B cell (primary cell): ENCODE measurements at regions not wholly inside any gene's neighbourhood (a gene's known extent, or its start where the extent isn't known, plus 50 kb on each side); places are given as distances from the start of the nearest gene placed in this dataset.
"Not testable (repeated sequence)": the region's sequence is repeated elsewhere in the genome, so short reads cannot be mapped to it uniquely, and the experiment has no call there.

ENCODE experiments used
- ATAC-seq: fragments of 200-7000 bp; cut with Tn5 transposase; one replicate; pipeline ENCODE4 v1.10.0; 2021; ENCODE audit warnings: low read depth, mild to moderate bottlenecking, moderate number of reproducible peaks, moderate library complexity
- CTCF ChIA-PET: fragments of 350-600 bp; sonication (Branson Sonifier 250); formaldehyde crosslinking; loops from one replicate; lab custom pipeline; 2021; ENCODE audit warnings: antibody characterized with exemption, inconsistent platforms; lab: Charles Lee
- POLR2A ChIA-PET: fragments of 350-600 bp; sonication (Branson Sonifier 250); formaldehyde crosslinking; loops from one replicate; lab custom pipeline; 2021; ENCODE audit warnings: antibody characterized with exemption; lab: Charles Lee
- DNase-seq: peaks from one replicate; pipeline ENCODE4 v3.0.0; 2013
- H2AFZ ChIP-seq: 2 replicates; pipeline ENCODE4 v1.6.1; 2012; ENCODE audit warnings: mild to moderate bottlenecking, low read depth, low read length; ENCODE audit not compliant: insufficient read depth, poor library complexity, severe bottlenecking
- H3K27ac ChIP-seq, 2 donors: 1 replicate in 1 of 2; 2 replicates in 1 of 2; pipeline ENCODE4 v1.5.1; 2012 to 2013; ENCODE audit warnings: low read length in 2 of 2, mild to moderate bottlenecking in 2 of 2, moderate library complexity in 1 of 2
- H3K27me3 ChIP-seq, 4 experiments: fragments of 200-600 bp in 1 of 4; sonication (generic) in 1 of 4; replicated peaks in 1 of 4; 1 replicate in 2 of 4; 2 replicates in 2 of 4; pipeline versions ENCODE4 v1.6.1 to v1.7.0; 2013 to 2016; ENCODE audit warnings: low read length in 3 of 4, mild to moderate bottlenecking in 2 of 4, mixed read lengths in 1 of 4, moderate library complexity in 1 of 4; ENCODE audit not compliant: insufficient read depth in 4 of 4, control insufficient read depth in 3 of 4; ENCODE audit errors: control extremely low read depth in 1 of 4
- H3K36me3 ChIP-seq, 2 experiments: replicated peaks in 1 of 2; 1 replicate in 1 of 2; 2 replicates in 1 of 2; pipeline versions ENCODE4 v1.6.1 to v1.7.1; 2013; ENCODE audit warnings: low read length in 1 of 2; ENCODE audit not compliant: insufficient read depth in 2 of 2, control insufficient read depth in 1 of 2; ENCODE audit errors: control extremely low read depth in 1 of 2, extremely low read depth in 1 of 2
- H3K4me1 ChIP-seq, 2 donors: fragments of 200-600 bp in 1 of 2; sonication (generic) in 1 of 2; 1 replicate in 1 of 2; 2 replicates in 1 of 2; pipeline versions ENCODE4 v1.5.1 to v1.6.1; 2013 to 2017; ENCODE audit warnings: low read length in 2 of 2; ENCODE audit not compliant: control insufficient read depth in 2 of 2, insufficient read depth in 2 of 2
- H3K4me2 ChIP-seq: replicated peaks from 2 replicates; pipeline ENCODE3; 2012; ENCODE audit warnings: mild to moderate bottlenecking, low read depth, low read length; ENCODE audit not compliant: poor library complexity, severe bottlenecking
- H3K4me3 ChIP-seq, 5 experiments: fragments of 200-600 bp in 1 of 5; sonication (generic) in 1 of 5; 1 replicate in 3 of 5; 2 replicates in 2 of 5; pipeline versions ENCODE4 v1.5.1 to v1.7.0; 2011 to 2016; ENCODE audit warnings: low read length in 4 of 5, mild to moderate bottlenecking in 4 of 5, low read depth in 2 of 5, control low read depth in 1 of 5, moderate library complexity in 1 of 5; ENCODE audit not compliant: insufficient read depth in 1 of 5; ENCODE audit errors: control extremely low read depth in 1 of 5, extremely low read depth in 1 of 5
- H3K79me2 ChIP-seq: fragments of 200-600 bp; sonication (generic); one replicate; pipeline ENCODE4 v1.6.0; 2016; ENCODE audit warnings: low read length; ENCODE audit not compliant: control insufficient read depth, insufficient read depth
- H3K9ac ChIP-seq: fragments of 200-600 bp; sonication (generic); 2 replicates; pipeline ENCODE4 v1.6.1; 2017; ENCODE audit warnings: mild to moderate bottlenecking, low read length, moderate library complexity
- H3K9me3 ChIP-seq, 3 donors: one replicate each; pipeline versions ENCODE4 v1.6.1 to v1.7.1; 2013; ENCODE audit warnings: low read length in 2 of 3; ENCODE audit not compliant: control insufficient read depth in 2 of 3, insufficient read depth in 1 of 3; ENCODE audit errors: control extremely low read depth in 1 of 3
- H4K20me1 ChIP-seq: 2 replicates; pipeline ENCODE4 v1.6.0; 2012; ENCODE audit warnings: mild to moderate bottlenecking, low read length; ENCODE audit not compliant: insufficient read depth, control insufficient read depth, poor library complexity, severe bottlenecking
- H3K27ac Mint-ChIP-seq: one replicate; pipeline ENCODE4 v1.8.0; 2021; ENCODE audit warnings: mixed read lengths
- H3K27me3 Mint-ChIP-seq: one replicate; pipeline ENCODE4 v1.8.0; 2021; ENCODE audit warnings: mixed read lengths
- H3K4me1 Mint-ChIP-seq: one replicate; pipeline ENCODE4 v1.8.0; 2021; ENCODE audit warnings: mixed read lengths
- H3K4me3 Mint-ChIP-seq: one replicate; pipeline ENCODE4 v1.8.0; 2021; ENCODE audit warnings: mixed read lengths
- H3K9me3 Mint-ChIP-seq: one replicate; pipeline ENCODE4 v1.8.0; 2022; ENCODE audit warnings: mixed read lengths; ENCODE audit not compliant: insufficient read depth
- EZH2 ChIP-seq: IDR thresholded peaks from 2 replicates; pipeline ENCODE4 v1.6.1; 2012; ENCODE audit warnings: borderline replicate concordance, low read depth, mild to moderate bottlenecking, moderate library complexity, low read length; ENCODE audit not compliant: insufficient read depth, poor library complexity, severe bottlenecking
- WGBS: methylation state at CpG from one replicate; pipeline ENCODE4 v1.1.5; 2013; ENCODE audit warnings: missing lambda C conversion rate; ENCODE audit not compliant: insufficient coverage; 5-methylcytosine and 5-hydroxymethylcytosine counted together
- intact Hi-C: fragments of 100-400 bp; cut with micrococcal nuclease; formaldehyde crosslinking; loops from one replicate; pipeline ENCODE4 v1.10.0; 2022
- TF ChIP-seq, protein P1 (sequence below): fragments of 200-600 bp; IDR thresholded peaks from one replicate; pipeline ENCODE4 v1.8.0; 2022; ENCODE audit warnings: antibody characterized with exemption, mild to moderate bottlenecking

DNA sequence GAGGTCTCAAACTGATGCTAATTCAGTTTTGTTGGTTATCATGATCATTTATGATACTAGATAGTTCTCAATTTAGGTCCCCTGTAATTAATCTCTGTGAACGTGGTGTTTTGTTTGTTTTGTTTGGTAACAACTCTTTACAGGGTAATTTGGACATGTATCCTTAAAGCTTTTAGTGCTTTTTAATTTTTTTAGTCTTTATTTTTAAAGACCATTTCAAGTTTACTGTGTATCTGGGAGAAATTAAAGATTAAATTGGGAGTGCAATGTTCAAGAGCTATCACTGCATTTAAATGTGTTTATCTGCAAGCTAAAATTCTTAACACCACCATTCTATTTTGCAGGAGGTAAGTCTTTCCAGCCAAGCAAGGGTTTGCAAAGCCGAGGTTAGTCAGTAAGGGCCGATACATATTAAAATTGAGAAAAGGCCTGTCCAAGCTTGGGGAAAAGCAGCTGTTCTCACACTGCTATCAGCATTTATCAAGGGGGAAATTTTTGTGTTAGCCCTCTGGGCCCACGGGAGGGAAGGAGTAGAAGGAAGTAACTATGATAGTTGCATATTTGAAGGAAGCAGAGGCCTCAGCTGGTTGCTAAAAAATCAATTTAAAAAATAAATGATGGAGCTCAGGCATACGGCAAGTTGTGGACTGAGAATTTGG, 59.3 kb upstream of the ZNF217 start:
- Histone ChIP-seq H3K4me3 (peak overlapping the region in 1 of 5 experiments; percentile 48), H3K4me2 (peak overlapping the region; percentile 73), H3K9ac (peak overlapping the region; percentile 55), H3K27ac (peak overlapping the region; percentile 84 to 87), H2AFZ (peak overlapping the region; percentile 64), H3K9me3 (no peaks in the 10 kb centered on the region), H4K20me1 (no peaks in the 10 kb centered on the region), H3K27me3 (no peaks in the 10 kb centered on the region), H3K79me2 (no peaks in the 10 kb centered on the region), H3K4me1 (peaks cover 44 to 57% of the 10 kb centered on the region in 2 donors), H3K36me3 (no peaks in the 10 kb centered on the region)
- H3K4me1 Mint-ChIP-seq = peaks cover 50% of the 10 kb centered on the region
- peak; percentile 39 for DNase-seq
- TF ChIP-seq EZH2 = no peak
- peak overlapping the region; percentile 87 for H3K4me3 Mint-ChIP-seq
- ChIA-PET CTCF (interaction anchor here (0.7 to 2.3 kb wide), 10 partner anchors 10 to 292 kb away, joined by 3 to 7 read pairs (median 4); no protein-coding TSS in a partner anchor), POLR2A (interaction anchor here (0.6 to 1.8 kb wide), 4 partner anchors 29 to 117 kb away, joined by 3 to 7 read pairs (median 4); partner anchors contain the start of gene ZNF217)
- peak overlapping the region; percentile 97 for H3K27ac Mint-ChIP-seq
- WGBS = 22% methylated on average over 4 of the region's 5 CpGs
- no peaks in the 10 kb centered on the region for H3K9me3 Mint-ChIP-seq
- H3K27me3 Mint-ChIP-seq = no peaks in the 10 kb centered on the region
- intact Hi-C loops = loop anchor here (1.0 to 2.0 kb wide), 3 partner anchors 10 to 282 kb away; no protein-coding TSS in a partner anchor
- ATAC-seq = peak; percentile 5

DNA sequence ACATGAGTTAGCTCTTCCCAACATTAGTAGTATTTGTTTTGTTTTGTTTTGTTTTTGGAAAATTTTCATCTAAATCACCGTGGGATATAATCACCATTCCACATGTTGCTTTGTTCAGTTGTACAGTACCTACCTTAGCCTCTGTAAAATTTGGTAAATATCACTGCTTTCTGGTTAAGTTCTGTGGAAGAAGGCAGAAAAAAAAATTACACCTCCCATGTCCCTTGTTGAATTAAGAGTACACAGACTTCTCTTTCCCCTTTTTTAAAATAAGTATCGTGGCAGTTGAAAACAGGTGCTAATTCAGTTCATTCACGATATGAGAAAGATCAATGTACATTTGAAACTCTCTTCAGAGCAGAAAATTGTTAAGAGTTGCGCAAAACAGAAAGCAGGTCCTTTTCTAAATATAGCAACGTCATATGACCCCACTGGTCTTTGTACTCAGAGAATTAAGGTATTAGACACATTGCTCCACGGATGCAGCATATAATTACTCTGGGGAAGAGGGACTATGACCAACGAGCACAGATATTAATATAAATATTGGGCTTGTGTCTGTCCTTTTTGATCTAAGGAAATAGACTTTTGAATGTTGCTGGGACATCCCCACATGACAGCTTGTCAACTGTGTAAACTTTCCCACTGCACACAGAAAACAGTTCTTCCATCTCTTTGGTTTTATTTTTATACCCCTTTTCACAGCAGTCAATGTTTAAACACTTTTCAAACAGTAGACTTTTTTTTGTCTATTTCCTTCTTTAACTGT, 58.6 kb upstream of the ZNF217 start:
- Histone ChIP-seq H2AFZ (peak overlapping the region; percentile 64), H3K9me3 (no peaks in the 10 kb centered on the region), H3K9ac (peak overlapping the region; percentile 55), H3K4me2 (peak overlapping the region; percentile 73), H4K20me1 (no peaks in the 10 kb centered on the region), H3K27me3 (no peaks in the 10 kb centered on the region), H3K4me1 (peaks cover 38 to 50% of the 10 kb centered on the region in 2 donors), H3K36me3 (no peaks in the 10 kb centered on the region), H3K4me3 (peak overlapping the region in 4 of 5 experiments; percentile 13 to 48 (median 22)), H3K79me2 (no peaks in the 10 kb centered on the region), H3K27ac (peak overlapping the region; percentile 84 to 87)
- ATAC-seq = peak; percentile 50
- no CpG with 5 or more reads among the region's 7 CpGs for WGBS
- TF ChIP-seq, protein P1, sequence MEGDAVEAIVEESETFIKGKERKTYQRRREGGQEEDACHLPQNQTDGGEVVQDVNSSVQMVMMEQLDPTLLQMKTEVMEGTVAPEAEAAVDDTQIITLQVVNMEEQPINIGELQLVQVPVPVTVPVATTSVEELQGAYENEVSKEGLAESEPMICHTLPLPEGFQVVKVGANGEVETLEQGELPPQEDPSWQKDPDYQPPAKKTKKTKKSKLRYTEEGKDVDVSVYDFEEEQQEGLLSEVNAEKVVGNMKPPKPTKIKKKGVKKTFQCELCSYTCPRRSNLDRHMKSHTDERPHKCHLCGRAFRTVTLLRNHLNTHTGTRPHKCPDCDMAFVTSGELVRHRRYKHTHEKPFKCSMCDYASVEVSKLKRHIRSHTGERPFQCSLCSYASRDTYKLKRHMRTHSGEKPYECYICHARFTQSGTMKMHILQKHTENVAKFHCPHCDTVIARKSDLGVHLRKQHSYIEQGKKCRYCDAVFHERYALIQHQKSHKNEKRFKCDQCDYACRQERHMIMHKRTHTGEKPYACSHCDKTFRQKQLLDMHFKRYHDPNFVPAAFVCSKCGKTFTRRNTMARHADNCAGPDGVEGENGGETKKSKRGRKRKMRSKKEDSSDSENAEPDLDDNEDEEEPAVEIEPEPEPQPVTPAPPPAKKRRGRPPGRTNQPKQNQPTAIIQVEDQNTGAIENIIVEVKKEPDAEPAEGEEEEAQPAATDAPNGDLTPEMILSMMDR = no peak
- TF ChIP-seq EZH2 = no peak
- peak; percentile 65 for DNase-seq
- Mint-ChIP-seq H3K9me3 (no peaks in the 10 kb centered on the region), H3K27ac (peak overlapping the region; percentile 97), H3K4me1 (peaks cover 43% of the 10 kb centered on the region), H3K27me3 (no peaks in the 10 kb centered on the region), H3K4me3 (peak overlapping the region; percentile 87)
- CTCF ChIA-PET = interaction anchor here (0.8 to 2.3 kb wide), 9 partner anchors 8 to 293 kb away, joined by 3 to 7 read pairs (median 4); no protein-coding TSS in a partner anchor
- intact Hi-C loops = loop anchor here (1.0 to 2.0 kb wide), 3 partner anchors 9 to 283 kb away; no protein-coding TSS in a partner anchor
- POLR2A ChIA-PET = interaction anchor here (0.6 to 1.8 kb wide), 5 partner anchors 10 to 58 kb away, joined by 3 to 7 read pairs (median 3); partner anchors contain the start of gene ZNF217

DNA sequence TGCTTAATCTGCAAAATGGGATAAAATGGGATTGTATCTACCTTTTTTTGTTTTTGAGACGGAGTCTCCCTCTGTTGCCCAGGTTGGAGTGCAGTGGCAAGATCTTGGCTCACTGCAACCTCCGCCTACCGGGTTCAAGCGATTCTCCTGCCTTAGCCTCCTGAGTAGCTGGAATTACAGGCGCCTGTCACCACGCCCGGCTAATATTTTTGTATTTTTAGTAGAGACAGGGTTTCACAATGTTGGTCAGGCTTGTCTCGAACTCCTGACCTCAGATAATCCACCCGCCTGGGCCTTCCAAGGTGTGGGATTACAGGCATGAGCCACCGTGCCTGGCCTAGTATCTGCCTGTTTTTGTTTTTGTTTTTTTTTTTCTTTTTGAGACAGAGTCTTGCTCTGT, 55.9 kb upstream of the ZNF217 start:
- 99% methylated on average over 9 of the region's 10 CpGs for WGBS
- H3K27ac ChIP-seq, DNase-seq, H3K27me3 ChIP-seq, ATAC-seq, H2AFZ ChIP-seq, H3K27ac Mint-ChIP-seq, intact Hi-C loops, H4K20me1 ChIP-seq, H3K27me3 Mint-ChIP-seq, H3K36me3 ChIP-seq, H3K9ac ChIP-seq, CTCF ChIA-PET, H3K4me3 ChIP-seq, H3K9me3 ChIP-seq, H3K9me3 Mint-ChIP-seq, H3K4me3 Mint-ChIP-seq, H3K79me2 ChIP-seq, H3K4me2 ChIP-seq: not testable (repeated sequence)
- POLR2A ChIA-PET = interaction anchor here (0.6 kb wide), 1 partner anchor 24 kb away, joined by 3 read pairs; no protein-coding TSS in a partner anchor
- peaks cover 24% of the 10 kb centered on the region for H3K4me1 Mint-ChIP-seq
- H3K4me1 ChIP-seq = peaks cover 19 to 25% of the 10 kb centered on the region in 2 donors
